RWPE2 (cell line): ENCODE measurements at regions not wholly inside any gene's neighbourhood (a gene's known extent, or its start where the extent isn't known, plus 50 kb on each side); places are given as distances from the start of the nearest gene placed in this dataset.

Experiments
- ATAC-seq: fragments of 200-7000 bp; cut with Tn5 transposase; 3 replicates; pipeline ENCODE4 v1.9.1; 2021; ENCODE audit warnings: low read depth
- DNase-seq: peaks from one replicate; pipeline ENCODE4 v3.0.0-alpha.2; 2020; ENCODE audit warnings: low spot score
- H3K27ac ChIP-seq: fragments of 450-650 bp; 2 replicates; pipeline ENCODE4 v1.5.1; 2017; ENCODE audit warnings: mild to moderate bottlenecking; ENCODE audit not compliant: poor library complexity, severe bottlenecking
- H3K27me3 ChIP-seq: fragments of 250-450 bp; sonication (Bioruptor Pico); 2 replicates; pipeline ENCODE4 v1.5.1; 2021; ENCODE audit warnings: mild to moderate bottlenecking, moderate library complexity; ENCODE audit not compliant: insufficient read depth, poor library complexity, severe bottlenecking
- H3K36me3 ChIP-seq: fragments of 250-450 bp; sonication (Bioruptor Pico); 2 replicates; pipeline ENCODE4 v1.5.1; 2020; ENCODE audit warnings: low read depth, mild to moderate bottlenecking, moderate library complexity
- H3K4me1 ChIP-seq: fragments of 250-450 bp; sonication (Bioruptor Pico); 2 replicates; pipeline ENCODE4 v1.5.1; 2021; ENCODE audit warnings: mild to moderate bottlenecking, moderate library complexity; ENCODE audit not compliant: insufficient read depth, poor library complexity, severe bottlenecking
- H3K4me3 ChIP-seq: fragments of 250-450 bp; sonication (Bioruptor Pico); 2 replicates; pipeline ENCODE4 v1.5.1; 2021; ENCODE audit warnings: mild to moderate bottlenecking, moderate library complexity; ENCODE audit not compliant: severe bottlenecking
- H3K9me3 ChIP-seq: fragments of 250-450 bp; sonication (Bioruptor Pico); 2 replicates; pipeline ENCODE4 v1.5.1; 2021; ENCODE audit warnings: mild to moderate bottlenecking, moderate library complexity; ENCODE audit not compliant: severe bottlenecking
- TF ChIP-seq, protein P1 (sequence below): fragments of 450-650 bp; IDR thresholded peaks from one replicate; pipeline ENCODE4 v1.5.1; 2017; ENCODE audit warnings: mild to moderate bottlenecking, moderate library complexity; ENCODE audit not compliant: poor library complexity, severe bottlenecking

DNA sequence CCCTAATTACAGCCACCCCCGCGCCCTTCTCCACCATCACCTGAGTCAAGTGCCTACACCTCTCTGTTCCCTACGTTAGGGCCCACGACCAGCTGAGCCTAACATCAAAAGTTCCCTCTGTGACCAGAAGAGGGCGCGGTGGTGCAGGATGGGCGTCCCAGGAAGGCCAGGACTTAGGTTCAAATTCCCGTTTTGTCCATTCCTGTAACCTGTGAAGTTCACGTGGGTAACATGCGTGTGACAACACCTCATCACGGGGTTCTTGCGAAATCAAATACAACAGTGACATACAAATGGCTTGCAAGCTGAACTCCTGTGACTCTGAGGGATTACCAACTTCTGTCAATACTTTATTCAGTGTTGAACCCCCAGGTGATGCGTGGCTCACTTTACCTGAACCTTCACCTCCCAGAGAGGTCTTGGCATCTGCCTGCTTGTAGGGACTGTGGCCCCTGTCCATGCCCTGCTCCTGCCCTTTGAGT lies 207.9 kb downstream of the ARL4C start:
- no peak for ATAC-seq
- H3K4me3 ChIP-seq = no peak overlapping the region
- no peaks in the 10 kb centered on the region for H3K27me3 ChIP-seq
- TF ChIP-seq, protein P1, sequence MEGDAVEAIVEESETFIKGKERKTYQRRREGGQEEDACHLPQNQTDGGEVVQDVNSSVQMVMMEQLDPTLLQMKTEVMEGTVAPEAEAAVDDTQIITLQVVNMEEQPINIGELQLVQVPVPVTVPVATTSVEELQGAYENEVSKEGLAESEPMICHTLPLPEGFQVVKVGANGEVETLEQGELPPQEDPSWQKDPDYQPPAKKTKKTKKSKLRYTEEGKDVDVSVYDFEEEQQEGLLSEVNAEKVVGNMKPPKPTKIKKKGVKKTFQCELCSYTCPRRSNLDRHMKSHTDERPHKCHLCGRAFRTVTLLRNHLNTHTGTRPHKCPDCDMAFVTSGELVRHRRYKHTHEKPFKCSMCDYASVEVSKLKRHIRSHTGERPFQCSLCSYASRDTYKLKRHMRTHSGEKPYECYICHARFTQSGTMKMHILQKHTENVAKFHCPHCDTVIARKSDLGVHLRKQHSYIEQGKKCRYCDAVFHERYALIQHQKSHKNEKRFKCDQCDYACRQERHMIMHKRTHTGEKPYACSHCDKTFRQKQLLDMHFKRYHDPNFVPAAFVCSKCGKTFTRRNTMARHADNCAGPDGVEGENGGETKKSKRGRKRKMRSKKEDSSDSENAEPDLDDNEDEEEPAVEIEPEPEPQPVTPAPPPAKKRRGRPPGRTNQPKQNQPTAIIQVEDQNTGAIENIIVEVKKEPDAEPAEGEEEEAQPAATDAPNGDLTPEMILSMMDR = peak; percentile 51
- H3K36me3 ChIP-seq = no peaks in the 10 kb centered on the region
- H3K4me1 ChIP-seq = no peaks in the 10 kb centered on the region
- DNase-seq = no peak
- no peak overlapping the region for H3K27ac ChIP-seq
- peaks cover 3% of the 10 kb centered on the region for H3K9me3 ChIP-seq

DNA sequence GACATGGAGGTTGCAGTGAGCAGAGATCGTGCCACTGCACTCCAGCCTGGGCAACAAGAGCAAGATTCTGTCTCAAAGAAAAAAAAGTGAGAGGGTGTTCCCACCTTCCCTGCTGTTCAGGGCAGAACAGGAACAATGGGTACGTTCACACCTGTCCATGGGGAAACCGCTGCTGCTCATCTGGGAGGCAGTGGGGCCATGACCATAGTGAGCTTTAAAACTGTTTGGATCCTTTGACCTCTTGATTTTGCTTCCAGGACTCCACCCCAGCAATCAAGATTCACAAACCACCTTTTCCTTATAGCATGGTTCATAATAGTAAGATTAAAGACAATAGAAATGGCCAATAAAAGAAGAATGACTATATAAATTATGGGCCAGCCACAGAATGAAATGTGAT lies 209.2 kb downstream of the ARL4C start:
- TF ChIP-seq, protein P1 = no peak
- Histone ChIP-seq H3K27ac (no peak overlapping the region), H3K9me3 (peaks cover 1% of the 10 kb centered on the region), H3K4me1 (no peaks in the 10 kb centered on the region), H3K36me3 (no peaks in the 10 kb centered on the region), H3K27me3 (no peaks in the 10 kb centered on the region), H3K4me3 (no peak overlapping the region)
- DNase-seq = no peak
- ATAC-seq = no peak

DNA sequence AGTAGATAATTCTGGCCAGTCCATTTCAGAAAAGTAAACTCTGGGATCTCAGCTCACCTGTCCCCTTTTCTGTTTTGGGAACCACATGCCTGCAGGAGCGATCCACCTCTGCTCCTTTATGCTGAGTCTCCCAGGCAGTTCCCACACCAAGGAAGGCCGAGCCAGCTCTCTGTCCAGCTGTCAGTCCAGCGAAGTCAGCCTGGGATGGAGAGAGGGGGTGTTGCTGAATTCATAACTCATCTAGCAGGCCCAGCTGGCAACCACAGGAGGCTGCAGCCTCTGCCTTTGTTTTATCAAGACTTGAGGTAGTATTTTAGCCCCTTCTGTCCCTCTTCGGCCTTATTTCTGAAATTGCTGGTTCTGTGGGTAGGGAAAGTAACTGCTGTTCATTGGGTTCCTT lies 209.9 kb downstream of the ARL4C start:
- ATAC-seq (no peak), DNase-seq (no peak)
- H3K36me3 ChIP-seq = no peaks in the 10 kb centered on the region
- no peak overlapping the region for H3K27ac ChIP-seq
- TF ChIP-seq, protein P1 = no peak
- no peaks in the 10 kb centered on the region for H3K9me3 ChIP-seq
- no peaks in the 10 kb centered on the region for H3K27me3 ChIP-seq
- H3K4me3 ChIP-seq = no peak overlapping the region
- no peaks in the 10 kb centered on the region for H3K4me1 ChIP-seq

DNA sequence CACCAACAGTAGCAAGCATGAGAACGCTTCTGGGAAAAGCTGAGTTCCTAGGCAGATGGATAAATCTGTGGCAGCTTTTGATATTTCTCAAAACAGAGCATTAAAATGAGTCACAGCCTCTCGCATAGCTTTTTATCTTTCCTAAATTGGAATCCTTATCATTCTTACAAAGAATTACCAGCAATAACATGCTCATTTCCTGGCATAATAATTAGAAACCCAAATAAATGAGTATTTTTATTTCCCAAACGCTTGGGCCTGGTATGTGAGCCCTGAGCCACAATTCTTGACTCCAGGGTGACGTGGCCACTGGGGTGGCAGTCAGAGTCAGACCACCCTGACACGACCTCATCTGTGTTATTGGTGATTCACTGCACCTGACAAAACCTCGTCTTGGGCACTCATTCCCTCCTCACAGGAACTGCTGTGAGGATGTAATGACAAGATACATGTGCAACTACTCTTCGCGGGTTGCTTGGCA lies 210.7 kb downstream of the ARL4C start:
- TF ChIP-seq, protein P1 = no peak
- Histone ChIP-seq H3K9me3 (no peaks in the 10 kb centered on the region), H3K27me3 (no peaks in the 10 kb centered on the region), H3K36me3 (no peaks in the 10 kb centered on the region), H3K4me1 (no peaks in the 10 kb centered on the region), H3K4me3 (no peak overlapping the region), H3K27ac (no peak overlapping the region)
- DNase-seq (no peak), ATAC-seq (no peak)

DNA sequence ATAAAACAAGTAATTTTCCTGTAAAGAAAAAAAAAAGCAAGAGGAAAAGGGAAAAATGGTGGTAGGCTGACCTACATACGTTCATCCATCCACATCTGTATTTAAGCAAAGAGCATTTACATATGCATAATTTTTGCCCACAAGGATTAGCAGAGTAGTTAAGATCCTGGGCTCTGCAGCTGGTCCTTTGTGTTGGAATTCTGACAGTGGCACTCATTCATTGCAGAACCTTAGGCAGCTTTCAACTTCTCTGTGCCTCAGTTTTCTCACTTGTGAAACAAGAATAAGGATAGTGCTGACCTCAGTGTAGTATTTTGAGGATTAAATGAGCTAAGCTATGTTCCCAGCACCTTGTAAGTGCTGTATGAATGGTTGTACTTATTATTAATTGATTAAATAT lies 211.3 kb downstream of the ARL4C start:
- Histone ChIP-seq H3K27ac (no peak overlapping the region), H3K4me3 (no peak overlapping the region), H3K36me3 (no peaks in the 10 kb centered on the region), H3K4me1 (no peaks in the 10 kb centered on the region), H3K27me3 (no peaks in the 10 kb centered on the region), H3K9me3 (no peaks in the 10 kb centered on the region)
- DNase-seq (no peak), ATAC-seq (no peak)
- TF ChIP-seq, protein P1 = no peak
